ENCODE measurements at regions not wholly inside any gene's neighbourhood (a gene's known extent, or its start where the extent isn't known, plus 50 kb on each side); places are given as distances from the start of the nearest gene placed in this dataset.

GRCh38 chr2:241985986-241986329 lies 116.4 kb downstream of the RTP5 start:
- POLR2A ChIA-PET = no interaction called here
- no peak for DNase-seq (ENCODE audit: extremely low spot score)
- CTCF ChIA-PET = no interaction called here
- TF ChIP-seq CTCF (IDR thresholded peaks at IDR 0.05; ENCODE audit: control extremely low read depth, extremely low read depth, low read depth, missing control alignments) = no peak

- no peak for TF ChIP-seq CTCF (IDR thresholded peaks at IDR 0.05; ENCODE audit: control extremely low read depth, extremely low read depth, low read depth, missing control alignments)
- ChIA-PET POLR2A (no interaction called here), CTCF (no interaction called here)
- no peak for DNase-seq (ENCODE audit: extremely low spot score)
Observed at GRCh38 chr2:241986836-241987641, 117.5 kb downstream of the RTP5 start.

- TF ChIP-seq CTCF (IDR thresholded peaks at IDR 0.05; ENCODE audit: control extremely low read depth, extremely low read depth, low read depth, missing control alignments) = no peak
- CTCF ChIA-PET = no interaction called here
- no peak for DNase-seq (ENCODE audit: extremely low spot score)
- POLR2A ChIA-PET = no interaction called here
Observed at GRCh38 chr2:241987726-241988125, 118.2 kb downstream of the RTP5 start.

- CTCF ChIA-PET = no interaction called here
- POLR2A ChIA-PET = no interaction called here
- no peak for TF ChIP-seq CTCF (IDR thresholded peaks at IDR 0.05; ENCODE audit: control extremely low read depth, extremely low read depth, low read depth, missing control alignments)
Observed at GRCh38 chr2:241988146-241988545, 118.6 kb downstream of the RTP5 start.

GRCh38 chr2:241989074-241989473 lies 119.5 kb downstream of the RTP5 start:
- POLR2A ChIA-PET = no interaction called here
- TF ChIP-seq CTCF (IDR thresholded peaks at IDR 0.05; ENCODE audit: control extremely low read depth, extremely low read depth, low read depth, missing control alignments) = no peak
- CTCF ChIA-PET = interaction anchor here (0.9 kb wide), 1 partner anchor 11 kb away, joined by 3 read pairs; no protein-coding TSS in a partner anchor
- DNase-seq (ENCODE audit: extremely low spot score) = no peak

More at GRCh38 chr2:241988146-241988545, 118.6 kb downstream of the RTP5 start:
- DNase-seq (ENCODE audit: extremely low spot score) = no peak

GRCh38 chr2:241990466-241990865 lies 120.9 kb downstream of the RTP5 start:
- CTCF ChIA-PET = no interaction called here
- POLR2A ChIA-PET = no interaction called here
- TF ChIP-seq CTCF (IDR thresholded peaks at IDR 0.05; ENCODE audit: control extremely low read depth, extremely low read depth, low read depth, missing control alignments) = no peak
- no peak for DNase-seq (ENCODE audit: extremely low spot score)
